ENCODE measurements at regions not wholly inside any gene's neighbourhood (a gene's known extent, or its start where the extent isn't known, plus 50 kb on each side); places are given as distances from the start of the nearest gene placed in this dataset.

DNA sequence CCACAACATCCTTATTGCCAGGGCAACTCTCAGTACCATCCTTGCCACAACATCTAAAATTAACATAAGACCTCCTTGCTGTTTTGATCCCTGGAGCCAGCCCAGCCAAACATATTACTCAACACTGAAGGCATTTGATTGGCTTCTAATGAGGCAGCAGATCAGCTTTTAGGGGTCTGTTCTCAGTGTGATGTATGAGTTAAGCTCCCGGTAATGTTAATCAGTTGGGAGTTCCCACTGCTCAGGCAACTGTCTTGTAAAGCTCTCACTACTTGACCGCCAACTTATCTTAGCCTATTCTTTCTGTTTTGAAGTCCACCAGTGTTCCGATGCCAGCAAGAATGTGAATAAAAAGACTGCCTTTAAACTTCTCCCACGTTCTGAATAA is 158.9 kb downstream of the FOXB1 start:
- TF ChIP-seq CTCF (IDR thresholded peaks at IDR 0.05) (no peak), ZFX (IDR thresholded peaks at IDR 0.05; ENCODE audit: borderline replicate concordance) (no peak)
